ENCODE measurements at regions not wholly inside any gene's neighbourhood (a gene's known extent, or its start where the extent isn't known, plus 50 kb on each side); places are given as distances from the start of the nearest gene placed in this dataset.

DNA sequence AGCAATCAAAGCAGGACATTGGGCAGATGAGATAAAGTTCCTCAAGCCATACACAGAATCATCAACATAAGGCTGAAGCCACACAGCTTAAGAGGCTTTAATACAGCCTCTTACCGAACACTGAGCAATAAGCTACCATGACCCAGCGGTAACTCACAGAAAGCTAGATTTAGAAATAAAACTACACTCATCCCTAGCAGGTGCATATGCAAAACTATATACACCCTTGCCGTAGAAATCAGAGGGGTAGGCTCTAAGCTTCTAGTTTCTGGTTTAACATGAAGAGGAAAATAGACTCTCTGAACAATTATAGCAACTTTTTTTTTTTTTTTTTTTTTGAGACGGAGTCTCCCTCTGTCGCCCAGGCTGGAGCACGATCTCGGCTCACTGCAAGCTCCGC is 428.8 kb upstream of the FIGN start:
- TF ChIP-seq RAD21 (IDR thresholded peaks at IDR 0.05; ENCODE audit: low read depth) (no peak), CBX3 (IDR thresholded peaks at IDR 0.05; ENCODE audit: low read depth) (no peak), POLR2A (IDR thresholded peaks at IDR 0.05; ENCODE audit: borderline replicate concordance, extremely low read depth, insufficient read depth, insufficient read length) (no peak)
- TF ChIP-seq, protein P1, sequence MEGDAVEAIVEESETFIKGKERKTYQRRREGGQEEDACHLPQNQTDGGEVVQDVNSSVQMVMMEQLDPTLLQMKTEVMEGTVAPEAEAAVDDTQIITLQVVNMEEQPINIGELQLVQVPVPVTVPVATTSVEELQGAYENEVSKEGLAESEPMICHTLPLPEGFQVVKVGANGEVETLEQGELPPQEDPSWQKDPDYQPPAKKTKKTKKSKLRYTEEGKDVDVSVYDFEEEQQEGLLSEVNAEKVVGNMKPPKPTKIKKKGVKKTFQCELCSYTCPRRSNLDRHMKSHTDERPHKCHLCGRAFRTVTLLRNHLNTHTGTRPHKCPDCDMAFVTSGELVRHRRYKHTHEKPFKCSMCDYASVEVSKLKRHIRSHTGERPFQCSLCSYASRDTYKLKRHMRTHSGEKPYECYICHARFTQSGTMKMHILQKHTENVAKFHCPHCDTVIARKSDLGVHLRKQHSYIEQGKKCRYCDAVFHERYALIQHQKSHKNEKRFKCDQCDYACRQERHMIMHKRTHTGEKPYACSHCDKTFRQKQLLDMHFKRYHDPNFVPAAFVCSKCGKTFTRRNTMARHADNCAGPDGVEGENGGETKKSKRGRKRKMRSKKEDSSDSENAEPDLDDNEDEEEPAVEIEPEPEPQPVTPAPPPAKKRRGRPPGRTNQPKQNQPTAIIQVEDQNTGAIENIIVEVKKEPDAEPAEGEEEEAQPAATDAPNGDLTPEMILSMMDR (IDR thresholded peaks at IDR 0.05 in 2 of 3, conservative IDR thresholded peaks at IDR 0.05 in 1 of 3; ENCODE audit: borderline replicate concordance in 1 of 3, insufficient read depth in 1 of 3, low read depth in 2 of 3, low read length in 2 of 3), result no peak
